Gastrocnemius medialis (tissue), 4 donors: ENCODE measurements at regions not wholly inside any gene's neighbourhood (a gene's known extent, or its start where the extent isn't known, plus 50 kb on each side); places are given as distances from the start of the nearest gene placed in this dataset.
"Not testable (repeated sequence)": the region's sequence is repeated elsewhere in the genome, so short reads cannot be mapped to it uniquely, and the experiment has no call there.

Experiments
- ATAC-seq, 2 donors: fragments of 150-250 bp; one replicate each; pipeline ENCODE4 v1.9.1; 2016
- DNase-seq, 2 donors: peaks; one replicate each; pipeline ENCODE4 v3.0.0-alpha.2; 2019
- H3K27ac ChIP-seq, 4 donors: fragments of 200-600 bp; sonication (generic); 1 replicate in 1 of 4; 2 replicates in 3 of 4; pipeline ENCODE4 v1.5.1; 2016 to 2018; ENCODE audit warnings: mild to moderate bottlenecking in 2 of 4, moderate library complexity in 1 of 4
- H3K27me3 ChIP-seq, 3 donors: fragments of 200-600 bp; sonication (generic) in 2 of 3; 1 replicate in 1 of 3; 2 replicates in 2 of 3; pipeline versions ENCODE4 v1.5.1 to v1.6.0; 2016 to 2019; ENCODE audit warnings: mild to moderate bottlenecking in 1 of 3, moderate library complexity in 1 of 3
- H3K36me3 ChIP-seq, 2 donors: fragments of 200-600 bp; sonication (generic) in 1 of 2; one replicate each; pipeline ENCODE4 v1.5.1; 2017 to 2018
- H3K4me1 ChIP-seq, 2 donors: fragments of 200-600 bp; sonication (generic) in 1 of 2; one replicate each; pipeline ENCODE4 v1.5.1; 2016 to 2017; ENCODE audit warnings: mild to moderate bottlenecking in 2 of 2
- H3K4me3 ChIP-seq, 4 donors: fragments of 200-600 bp; sonication (generic) in 3 of 4; 1 replicate in 1 of 4; 2 replicates in 3 of 4; pipeline ENCODE4 v1.5.1; 2016 to 2019; ENCODE audit warnings: mild to moderate bottlenecking in 2 of 4
- H3K9me3 ChIP-seq, 3 donors: fragments of 200-600 bp; sonication (generic) in 2 of 3; 1 replicate in 1 of 3; 2 replicates in 2 of 3; pipeline ENCODE4 v1.5.1; 2016 to 2019
- POLR2A ChIP-seq, 2 donors: fragments of 450-650 bp; IDR thresholded peaks; one replicate each; pipeline ENCODE4 v1.6.1; 2017; ENCODE audit warnings: antibody characterized with exemption in 2 of 2, mild to moderate bottlenecking in 2 of 2, moderate library complexity in 2 of 2
- in situ Hi-C, 4 donors: fragments of 200-750 bp; cut with MboI; loops; one replicate each; pipeline versions ENCODE4 v1.15.0 to v1.8.0; 2017; ENCODE audit warnings: low sequenced_read_pairs in 4 of 4
- intact Hi-C: fragments of 100-400 bp; cut with DNase I; formaldehyde crosslinking; loops from one replicate; pipeline ENCODE4 v1.15.1; 2023; ENCODE audit warnings: low total_unique reads
- TF ChIP-seq, protein P1 (sequence below), 5 experiments: fragments of 450-650 bp in 3 of 5; fragments of 200-600 bp in 2 of 5; sonication (generic) in 2 of 5; IDR thresholded peaks in 4 of 5; conservative IDR thresholded peaks in 1 of 5; 1 replicate in 4 of 5; 2 replicates in 1 of 5; pipeline ENCODE4 v1.5.1; 2016 to 2019; ENCODE audit warnings: antibody characterized with exemption in 5 of 5, mild to moderate bottlenecking in 3 of 5, moderate library complexity in 3 of 5

- H3K36me3 ChIP-seq, result no peaks in the 10 kb centered on the region
- no peaks in the 10 kb centered on the region for H3K4me1 ChIP-seq
- no peaks in the 10 kb centered on the region for H3K9me3 ChIP-seq
- no peak for ATAC-seq
- no peak for TF ChIP-seq POLR2A (IDR thresholded peaks at IDR 0.05)
- TF ChIP-seq, protein P1, sequence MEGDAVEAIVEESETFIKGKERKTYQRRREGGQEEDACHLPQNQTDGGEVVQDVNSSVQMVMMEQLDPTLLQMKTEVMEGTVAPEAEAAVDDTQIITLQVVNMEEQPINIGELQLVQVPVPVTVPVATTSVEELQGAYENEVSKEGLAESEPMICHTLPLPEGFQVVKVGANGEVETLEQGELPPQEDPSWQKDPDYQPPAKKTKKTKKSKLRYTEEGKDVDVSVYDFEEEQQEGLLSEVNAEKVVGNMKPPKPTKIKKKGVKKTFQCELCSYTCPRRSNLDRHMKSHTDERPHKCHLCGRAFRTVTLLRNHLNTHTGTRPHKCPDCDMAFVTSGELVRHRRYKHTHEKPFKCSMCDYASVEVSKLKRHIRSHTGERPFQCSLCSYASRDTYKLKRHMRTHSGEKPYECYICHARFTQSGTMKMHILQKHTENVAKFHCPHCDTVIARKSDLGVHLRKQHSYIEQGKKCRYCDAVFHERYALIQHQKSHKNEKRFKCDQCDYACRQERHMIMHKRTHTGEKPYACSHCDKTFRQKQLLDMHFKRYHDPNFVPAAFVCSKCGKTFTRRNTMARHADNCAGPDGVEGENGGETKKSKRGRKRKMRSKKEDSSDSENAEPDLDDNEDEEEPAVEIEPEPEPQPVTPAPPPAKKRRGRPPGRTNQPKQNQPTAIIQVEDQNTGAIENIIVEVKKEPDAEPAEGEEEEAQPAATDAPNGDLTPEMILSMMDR (IDR thresholded peaks at IDR 0.05 in 4 of 5, conservative IDR thresholded peaks at IDR 0.05 in 1 of 5), result no peak
- intact Hi-C loops, result no loop called here
- in situ Hi-C loops, result no loop called here
- no peaks in the 10 kb centered on the region for H3K27me3 ChIP-seq
- no peak overlapping the region for H3K27ac ChIP-seq
- DNase-seq, result no peak
- H3K4me3 ChIP-seq, result no peak overlapping the region
These were observed 1037.9 kb downstream of the EPHA3 start for GRCh38 chr3:90145094-90145860.

- Histone ChIP-seq H3K27me3 (no peaks in the 10 kb centered on the region), H3K36me3 (no peaks in the 10 kb centered on the region), H3K27ac (no peak overlapping the region), H3K4me1 (no peaks in the 10 kb centered on the region), H3K4me3 (no peak overlapping the region), H3K9me3 (no peaks in the 10 kb centered on the region)
- DNase-seq (no peak), ATAC-seq (no peak)
- TF ChIP-seq, protein P1 (IDR thresholded peaks at IDR 0.05 in 4 of 5, conservative IDR thresholded peaks at IDR 0.05 in 1 of 5), result no peak
- no peak for TF ChIP-seq POLR2A (IDR thresholded peaks at IDR 0.05)
- intact Hi-C loops (loop anchor here (10.0 kb wide), 1 partner anchor 1975 kb away; no protein-coding TSS in a partner anchor), in situ Hi-C loops (loop anchor here (10.0 to 25.0 kb wide), 2 partner anchors 1968 to 1975 kb away; no protein-coding TSS in a partner anchor)
These were observed 1072.7 kb downstream of the EPHA3 start for GRCh38 chr3:90180096-90180495.

GRCh38 chr3:90180543-90180942 is 1073.1 kb downstream of the EPHA3 start:
- no peak overlapping the region for H3K4me3 ChIP-seq

DNA sequence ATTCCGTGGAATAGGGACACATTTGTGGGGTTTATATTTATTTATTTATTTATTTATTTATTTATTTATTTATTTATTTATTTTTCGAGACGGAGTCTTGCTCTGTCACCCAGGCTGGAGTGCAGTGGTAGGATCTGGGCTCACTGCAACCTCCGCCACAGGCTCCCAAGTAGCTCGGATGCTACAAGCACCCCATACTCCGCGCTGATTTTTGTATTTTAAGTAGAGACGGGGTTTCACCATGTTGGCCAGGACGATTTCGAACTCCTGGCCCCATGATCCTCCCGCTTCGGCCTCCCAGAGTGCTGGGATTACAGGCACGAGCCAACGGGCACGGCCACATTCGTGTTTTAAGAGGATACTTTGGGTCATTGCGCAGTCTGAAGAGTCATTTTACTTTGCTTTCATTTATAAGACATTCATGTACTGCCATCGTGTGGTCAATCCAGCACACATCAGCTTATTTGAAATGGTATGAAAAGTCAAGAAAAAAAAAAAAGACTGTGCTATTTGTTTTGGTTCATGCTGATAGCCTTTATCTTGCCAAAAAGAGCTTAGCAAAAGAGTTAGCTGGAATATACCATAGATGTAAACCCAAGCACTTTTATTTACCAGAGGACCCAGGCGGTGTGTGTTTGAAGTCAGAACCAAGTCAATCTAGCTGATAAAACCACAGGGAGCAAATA is 1075.0 kb downstream of the EPHA3 start:
- not testable (repeated sequence) for H3K27me3 ChIP-seq, H3K36me3 ChIP-seq, H3K4me1 ChIP-seq, H3K9me3 ChIP-seq, DNase-seq, H3K27ac ChIP-seq
- H3K4me3 ChIP-seq, result peak overlapping the region in 2 of 4 donors; percentile 36 to 51
- intact Hi-C loops (loop anchor here (10.0 kb wide), 1 partner anchor 1978 kb away; no protein-coding TSS in a partner anchor), in situ Hi-C loops (loop anchor here (10.0 to 25.0 kb wide), 2 partner anchors 1970 to 1978 kb away; no protein-coding TSS in a partner anchor)
- ATAC-seq, result peak in 1 of 2 donors; percentile 71
- TF ChIP-seq, protein P1 (IDR thresholded peaks at IDR 0.05 in 4 of 5, conservative IDR thresholded peaks at IDR 0.05 in 1 of 5), result peak in 2 of 5 experiments; percentile 17 to 22

More at GRCh38 chr3:90180543-90180942, 1073.1 kb downstream of the EPHA3 start:
- in situ Hi-C loops, result loop anchor here (10.0 to 25.0 kb wide), 2 partner anchors 1968 to 1976 kb away; no protein-coding TSS in a partner anchor
- intact Hi-C loops, result loop anchor here (10.0 kb wide), 1 partner anchor 1976 kb away; no protein-coding TSS in a partner anchor
- DNase-seq (no peak), ATAC-seq (no peak)
- Histone ChIP-seq H3K4me1 (no peaks in the 10 kb centered on the region), H3K36me3 (no peaks in the 10 kb centered on the region), H3K27ac (no peak overlapping the region), H3K27me3 (no peaks in the 10 kb centered on the region), H3K9me3 (no peaks in the 10 kb centered on the region)
- TF ChIP-seq, protein P1 (IDR thresholded peaks at IDR 0.05 in 4 of 5, conservative IDR thresholded peaks at IDR 0.05 in 1 of 5), result no peak
